ENCODE measurements at regions not wholly inside any gene's neighbourhood (a gene's known extent, or its start where the extent isn't known, plus 50 kb on each side); places are given as distances from the start of the nearest gene placed in this dataset.

GRCh38 chr4:128590034-128590740 is 219.3 kb upstream of the JADE1 start:
- DNase-seq (ENCODE audit: low spot score): no peak
- in situ Hi-C loops (cut with MboI; ENCODE audit: low sequenced_read_pairs, unreplicated experiment): no loop called here
- TF ChIP-seq, protein P1, sequence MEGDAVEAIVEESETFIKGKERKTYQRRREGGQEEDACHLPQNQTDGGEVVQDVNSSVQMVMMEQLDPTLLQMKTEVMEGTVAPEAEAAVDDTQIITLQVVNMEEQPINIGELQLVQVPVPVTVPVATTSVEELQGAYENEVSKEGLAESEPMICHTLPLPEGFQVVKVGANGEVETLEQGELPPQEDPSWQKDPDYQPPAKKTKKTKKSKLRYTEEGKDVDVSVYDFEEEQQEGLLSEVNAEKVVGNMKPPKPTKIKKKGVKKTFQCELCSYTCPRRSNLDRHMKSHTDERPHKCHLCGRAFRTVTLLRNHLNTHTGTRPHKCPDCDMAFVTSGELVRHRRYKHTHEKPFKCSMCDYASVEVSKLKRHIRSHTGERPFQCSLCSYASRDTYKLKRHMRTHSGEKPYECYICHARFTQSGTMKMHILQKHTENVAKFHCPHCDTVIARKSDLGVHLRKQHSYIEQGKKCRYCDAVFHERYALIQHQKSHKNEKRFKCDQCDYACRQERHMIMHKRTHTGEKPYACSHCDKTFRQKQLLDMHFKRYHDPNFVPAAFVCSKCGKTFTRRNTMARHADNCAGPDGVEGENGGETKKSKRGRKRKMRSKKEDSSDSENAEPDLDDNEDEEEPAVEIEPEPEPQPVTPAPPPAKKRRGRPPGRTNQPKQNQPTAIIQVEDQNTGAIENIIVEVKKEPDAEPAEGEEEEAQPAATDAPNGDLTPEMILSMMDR (IDR thresholded peaks at IDR 0.05; ENCODE audit: borderline replicate concordance, control extremely low read depth, extremely low read depth, insufficient read depth, missing control alignments): no peak

DNA sequence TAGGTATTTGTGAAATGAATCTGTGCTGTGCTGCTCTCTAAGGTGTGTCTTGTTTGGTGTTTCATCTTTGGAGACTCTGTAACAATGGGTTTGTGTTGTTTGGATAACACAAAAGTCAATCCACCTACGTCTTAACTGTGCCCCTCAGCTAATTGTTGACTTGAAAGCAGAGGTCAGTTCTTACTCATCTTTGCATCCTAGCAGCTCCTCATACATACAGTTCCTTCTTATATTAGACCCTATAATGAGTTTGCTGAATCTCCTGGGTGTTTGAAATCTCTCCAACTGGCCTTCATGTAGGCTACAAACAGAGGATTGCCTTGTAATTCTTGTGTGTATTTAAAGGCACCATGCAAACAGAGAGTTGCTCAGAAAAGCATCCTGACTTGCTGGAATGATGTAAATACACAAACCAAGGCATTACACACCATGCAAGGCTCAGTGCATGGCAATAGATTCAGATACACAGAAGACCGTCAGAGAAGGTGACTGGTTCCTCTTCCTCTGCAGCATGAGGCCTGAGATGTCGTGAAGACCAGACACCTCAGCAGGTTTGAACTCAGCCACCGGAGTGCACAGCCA is 220.0 kb upstream of the JADE1 start:
- TF ChIP-seq, protein P1 (IDR thresholded peaks at IDR 0.05; ENCODE audit: borderline replicate concordance, control extremely low read depth, extremely low read depth, insufficient read depth, missing control alignments): no peak
- DNase-seq (ENCODE audit: low spot score): no peak
- in situ Hi-C loops (cut with MboI; ENCODE audit: low sequenced_read_pairs, unreplicated experiment): no loop called here

- TF ChIP-seq, protein P1 (IDR thresholded peaks at IDR 0.05; ENCODE audit: borderline replicate concordance, control extremely low read depth, extremely low read depth, insufficient read depth, missing control alignments): no peak
- in situ Hi-C loops (cut with MboI; ENCODE audit: low sequenced_read_pairs, unreplicated experiment): no loop called here
- no peak for DNase-seq (ENCODE audit: low spot score)
Observed at GRCh38 chr4:128587382-128587781, 222.1 kb upstream of the JADE1 start.

GRCh38 chr4:128583753-128584712 is 225.5 kb upstream of the JADE1 start:
- in situ Hi-C loops (cut with MboI; ENCODE audit: low sequenced_read_pairs, unreplicated experiment): no loop called here
- DNase-seq (ENCODE audit: low spot score): no peak
- TF ChIP-seq, protein P1 (IDR thresholded peaks at IDR 0.05; ENCODE audit: borderline replicate concordance, control extremely low read depth, extremely low read depth, insufficient read depth, missing control alignments): no peak

DNA sequence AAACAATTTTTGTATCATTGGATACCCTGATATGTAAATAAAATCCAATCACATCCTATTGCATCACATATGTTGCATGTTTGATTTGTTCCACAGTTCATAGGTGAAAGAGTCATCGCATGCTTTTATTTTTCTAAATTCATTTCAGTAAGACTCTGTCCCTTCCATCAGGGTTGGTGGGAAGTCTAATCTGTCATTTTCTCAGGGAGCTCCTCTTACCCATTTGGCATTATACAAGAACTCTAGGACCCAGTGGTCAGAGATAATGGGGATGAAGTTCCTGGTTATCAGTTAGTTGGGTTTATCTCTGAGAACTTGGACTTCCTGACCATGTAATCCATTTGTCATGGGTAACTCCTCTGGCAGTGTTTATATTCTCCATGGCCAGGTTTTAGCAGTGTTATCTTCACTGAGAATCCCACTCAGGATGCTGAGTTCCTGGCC is 227.1 kb upstream of the JADE1 start:
- TF ChIP-seq, protein P1 (IDR thresholded peaks at IDR 0.05; ENCODE audit: borderline replicate concordance, control extremely low read depth, extremely low read depth, insufficient read depth, missing control alignments): no peak
- in situ Hi-C loops (cut with MboI; ENCODE audit: low sequenced_read_pairs, unreplicated experiment): no loop called here

GRCh38 chr4:128579154-128579853 is 230.2 kb upstream of the JADE1 start:
- in situ Hi-C loops (cut with MboI; ENCODE audit: low sequenced_read_pairs, unreplicated experiment): loop anchor here (5.0 kb wide), 1 partner anchor 228 kb away; the partner anchor contains the start of gene JADE1
- TF ChIP-seq, protein P1 (IDR thresholded peaks at IDR 0.05; ENCODE audit: borderline replicate concordance, control extremely low read depth, extremely low read depth, insufficient read depth, missing control alignments): no peak
- DNase-seq (ENCODE audit: low spot score): no peak

More for the DNA sequence above, 227.1 kb upstream of the JADE1 start:
- no peak for DNase-seq (ENCODE audit: low spot score)
